Superior temporal gyrus (tissue), 1 donor: ENCODE measurements at regions not wholly inside any gene's neighbourhood (a gene's known extent, or its start where the extent isn't known, plus 50 kb on each side); places are given as distances from the start of the nearest gene placed in this dataset.

Experiments
- DNase-seq: peaks from one replicate; pipeline ENCODE4 v3.0.0-alpha.2; 2016; ENCODE audit errors: extremely low spot score

DNA sequence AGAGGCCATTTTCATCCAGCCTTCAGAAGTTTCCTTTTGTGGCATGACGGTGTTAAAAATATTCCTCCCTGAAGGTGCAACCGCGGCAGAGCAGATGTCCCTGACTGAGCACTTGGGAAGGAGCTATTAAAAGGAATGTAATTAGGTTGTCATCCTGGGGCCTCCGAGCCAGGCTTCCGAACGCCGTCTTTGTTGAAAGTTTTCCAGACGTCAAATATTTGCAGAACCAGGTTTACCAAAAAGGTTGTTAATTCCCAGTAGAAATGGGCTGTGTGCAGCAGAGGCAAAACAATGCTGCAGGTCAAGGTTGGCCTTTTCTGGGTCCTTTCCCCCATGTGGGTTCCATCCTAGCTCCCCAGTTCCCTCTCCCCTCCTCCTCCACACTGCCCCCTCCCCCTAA lies 88.8 kb upstream of the CALM2 start:
- peak; percentile 26 for DNase-seq

- no peak for DNase-seq
These were observed 88.4 kb upstream of the CALM2 start for GRCh38 chr2:47264686-47265085.

- peak; percentile 70 for DNase-seq
These were observed 87.8 kb upstream of the CALM2 start for GRCh38 chr2:47264143-47264542.

GRCh38 chr2:47262657-47263056 lies 86.3 kb upstream of the CALM2 start:
- DNase-seq, result no peak

GRCh38 chr2:47260971-47261370 lies 84.7 kb upstream of the CALM2 start:
- no peak for DNase-seq

DNA sequence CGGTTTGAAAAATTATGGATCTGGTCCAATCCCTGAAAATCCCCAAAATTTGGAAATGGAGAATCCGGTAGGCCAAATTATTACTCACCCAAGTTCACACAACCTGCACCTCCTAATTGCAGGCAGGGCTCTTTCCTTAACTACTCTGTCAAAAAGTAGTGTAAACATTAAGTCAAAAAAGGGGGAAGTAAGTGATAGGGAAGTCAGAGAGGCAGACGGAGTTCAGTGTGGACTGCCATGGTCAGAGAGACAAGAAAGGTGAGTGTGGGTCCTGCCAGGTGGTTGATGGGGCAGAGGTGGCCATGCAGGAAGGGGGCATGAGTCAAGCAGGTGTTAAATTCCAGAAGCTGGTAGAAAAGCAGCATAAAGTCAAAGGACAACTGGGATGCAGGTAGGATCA lies 83.5 kb upstream of the CALM2 start:
- no peak for DNase-seq

GRCh38 chr2:47257946-47258348 lies 81.6 kb upstream of the CALM2 start:
- DNase-seq, result no peak

DNA sequence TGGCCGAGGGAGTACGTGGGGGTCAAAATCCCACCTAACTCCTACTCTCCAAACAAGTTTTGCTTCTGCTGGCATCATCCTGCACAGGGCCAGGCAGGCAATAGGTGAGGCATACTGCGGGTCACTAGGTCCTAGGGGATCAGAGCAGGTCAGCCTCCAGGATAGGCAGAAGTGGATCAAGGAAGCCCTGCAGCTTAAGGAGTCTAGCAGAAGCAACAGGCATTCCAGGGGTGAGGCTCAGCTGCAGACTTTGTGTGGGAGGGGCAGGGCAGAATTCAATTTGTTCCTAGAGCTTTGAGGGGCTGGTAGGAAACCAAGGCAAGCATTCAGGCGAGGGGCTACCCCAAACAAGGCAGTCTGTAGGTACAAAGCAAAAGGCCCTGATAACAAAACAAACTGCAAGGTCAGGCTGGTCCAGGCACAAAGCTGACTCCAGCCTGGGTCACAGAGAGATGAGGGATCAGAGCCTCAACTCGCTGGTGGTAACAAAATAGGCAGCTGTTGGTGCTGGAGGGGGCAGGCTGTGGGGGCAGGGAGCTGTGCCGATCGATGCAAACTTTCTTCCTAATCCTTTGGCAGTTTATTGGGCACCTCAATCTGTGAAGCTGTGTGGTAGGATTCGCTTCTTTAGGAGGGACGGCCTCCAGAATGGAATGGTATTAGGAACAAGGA lies 80.2 kb upstream of the CALM2 start:
- DNase-seq, result no peak

- no peak for DNase-seq
These were observed 79.5 kb upstream of the CALM2 start for GRCh38 chr2:47255794-47256193.

GRCh38 chr2:47254464-47254863 lies 78.2 kb upstream of the CALM2 start:
- DNase-seq, result no peak

GRCh38 chr2:47253447-47253846 lies 77.1 kb upstream of the CALM2 start:
- DNase-seq, result no peak

DNA sequence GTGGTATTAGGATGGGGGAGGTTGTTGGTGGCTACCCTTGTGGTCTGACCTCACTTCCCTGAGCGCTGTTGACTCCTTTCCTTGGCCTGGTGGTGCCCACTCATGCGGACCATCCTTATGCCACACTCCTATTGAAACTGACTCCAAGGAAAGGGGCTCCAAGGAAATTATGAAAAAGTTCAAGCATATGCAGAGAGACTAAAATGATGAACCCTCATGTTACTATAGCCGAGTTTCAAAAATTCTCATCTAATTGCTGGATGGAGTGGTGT lies 75.0 kb upstream of the CALM2 start:
- no peak for DNase-seq

DNA sequence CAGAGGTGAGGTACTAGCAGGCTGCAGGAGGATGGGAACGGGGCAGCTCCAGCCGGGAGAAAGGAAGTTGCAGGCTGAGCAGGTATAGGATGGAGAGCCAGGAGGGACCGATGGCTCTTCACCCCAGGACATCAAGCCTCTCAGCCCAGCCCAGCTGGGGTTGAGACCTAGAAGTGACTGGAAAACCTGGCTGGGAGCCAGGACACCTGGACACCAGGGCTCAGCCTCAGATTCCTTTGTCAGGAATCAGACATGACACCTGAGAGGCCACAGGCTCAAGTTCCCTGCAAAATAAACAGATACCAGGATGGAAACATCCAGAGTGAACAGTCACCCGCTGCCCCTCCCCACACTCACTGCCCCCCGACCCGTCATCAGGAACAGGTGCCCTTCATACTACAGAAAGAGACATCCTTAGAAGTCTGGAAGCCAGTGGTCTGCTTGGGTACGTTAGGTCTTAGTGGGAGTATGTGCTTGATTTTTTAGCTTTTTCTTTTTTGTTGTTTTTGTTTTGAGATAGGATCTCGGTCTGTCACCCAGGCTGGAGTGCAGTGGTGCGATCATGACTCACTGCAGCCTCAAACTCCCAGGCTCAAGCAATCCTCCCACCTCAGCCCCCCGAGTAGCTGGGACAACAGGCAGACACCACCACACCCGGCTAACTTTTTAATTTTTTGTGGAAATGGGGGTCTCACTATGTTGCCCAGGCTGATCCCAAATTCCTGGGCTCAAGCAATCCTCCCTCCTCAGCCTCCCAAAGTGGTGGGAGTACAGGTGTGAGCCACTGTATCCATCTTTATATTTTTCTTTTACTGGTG lies 74.5 kb upstream of the CALM2 start:
- DNase-seq, result no peak

- DNase-seq, result no peak
These were observed 73.6 kb upstream of the CALM2 start for GRCh38 chr2:47249931-47250330.

- DNase-seq, result no peak
These were observed 73.0 kb upstream of the CALM2 start for GRCh38 chr2:47249157-47249900.

- no peak for DNase-seq
These were observed 67.4 kb upstream of the CALM2 start for GRCh38 chr2:47243596-47244323.

DNA sequence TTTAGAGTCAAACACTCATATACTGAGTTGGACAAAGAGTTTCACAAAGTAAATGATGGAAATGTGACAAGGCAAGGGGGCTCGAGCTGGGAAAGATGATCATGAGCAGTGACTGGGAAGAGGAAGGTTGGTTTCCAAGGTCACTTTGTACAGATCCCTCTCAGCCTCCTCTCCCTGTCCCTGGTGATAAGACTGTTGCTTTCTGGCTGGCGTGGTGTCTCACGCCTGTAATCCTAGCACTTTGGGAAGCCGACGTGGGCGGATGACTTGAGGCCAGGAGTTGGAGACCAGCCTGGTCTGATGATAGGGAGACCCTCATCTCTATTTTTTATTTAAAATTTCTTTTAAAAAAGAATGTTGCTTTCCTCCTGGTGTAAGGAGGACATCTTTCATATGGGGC lies 65.4 kb upstream of the CALM2 start:
- DNase-seq, result no peak

- no peak for DNase-seq
These were observed 63.0 kb upstream of the CALM2 start for GRCh38 chr2:47239119-47239969.

DNA sequence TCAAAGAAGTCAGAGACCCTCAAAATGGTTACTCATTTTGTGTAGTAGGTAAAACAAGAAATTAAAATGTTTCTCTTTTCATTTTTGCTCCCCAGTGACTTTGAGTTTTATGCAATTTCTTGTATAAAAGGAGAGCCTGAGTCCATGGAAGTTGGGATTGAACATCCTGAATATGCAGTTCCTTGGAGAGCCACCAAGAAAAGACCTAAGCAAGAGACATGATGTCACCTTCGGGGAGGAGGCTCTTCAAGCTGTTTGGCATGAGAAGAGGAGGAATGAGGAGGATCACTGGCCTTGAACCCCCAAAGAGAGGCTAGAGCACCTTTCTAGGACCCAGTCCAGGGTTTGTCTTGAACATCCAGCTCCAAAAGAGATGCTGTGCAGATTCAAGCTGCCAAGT lies 62.3 kb upstream of the CALM2 start:
- no peak for DNase-seq

GRCh38 chr2:47237375-47238334 lies 61.3 kb upstream of the CALM2 start:
- DNase-seq, result peak; percentile 28
